ACHN (cell line): ENCODE measurements at regions not wholly inside any gene's neighbourhood (a gene's known extent, or its start where the extent isn't known, plus 50 kb on each side); places are given as distances from the start of the nearest gene placed in this dataset.

Experiments
- DNase-seq: peaks from one replicate; pipeline ENCODE4 v3.0.0-alpha.2; 2015
- in situ Hi-C: cut with HindIII; loops from 2 replicates; pipeline ENCODE4 v1.10.0; 2017; ENCODE audit warnings: low sequenced_read_pairs, low pct_ligation_motif_present, low pct_unique_long_range_greater_than_20kb

DNA sequence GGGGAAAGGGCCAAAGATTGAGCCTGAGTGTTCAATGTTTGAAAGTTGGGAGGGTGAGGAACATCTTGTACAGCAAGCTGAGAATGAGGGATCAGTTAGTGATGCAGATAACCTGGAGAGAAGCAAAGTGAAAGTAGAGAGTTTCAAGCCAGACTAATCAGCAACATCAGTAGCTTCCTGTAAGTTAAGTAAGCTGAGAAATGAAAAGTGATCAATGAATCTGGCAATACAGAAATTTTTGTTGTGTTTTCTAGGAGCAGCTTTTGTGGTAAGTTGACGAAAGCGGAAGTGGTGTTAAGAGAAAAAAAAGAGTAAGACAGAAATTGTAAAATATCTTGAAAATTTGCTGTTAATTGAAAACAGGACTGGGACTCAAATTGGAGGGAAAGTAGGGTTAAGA, 855.5 kb upstream of the MAP3K7 start:
- in situ Hi-C loops = no loop called here
- no peak for DNase-seq

GRCh38 chr6:91438570-91438969, 851.7 kb upstream of the MAP3K7 start:
- in situ Hi-C loops = no loop called here
- no peak for DNase-seq

DNA sequence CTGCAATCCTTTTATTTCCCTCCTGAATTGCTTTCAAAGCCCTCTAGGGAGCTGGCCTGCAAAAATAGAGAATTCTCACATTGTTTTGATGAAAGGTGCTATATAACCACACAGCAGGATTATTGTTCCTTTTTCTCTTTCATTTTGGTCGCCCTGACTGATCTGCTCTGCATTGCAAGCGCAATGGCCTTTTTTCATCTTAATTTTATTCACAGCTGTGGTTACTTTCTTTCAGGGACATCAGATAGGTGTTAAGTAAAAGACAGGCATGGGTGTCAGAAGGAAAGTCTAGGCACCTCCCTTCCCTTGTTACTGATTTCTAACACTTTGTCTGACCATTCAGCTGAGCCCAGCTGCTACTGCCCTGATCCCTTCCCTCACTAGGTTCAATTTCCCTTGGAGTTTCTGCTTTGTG, 850.5 kb upstream of the MAP3K7 start:
- in situ Hi-C loops = no loop called here
- no peak for DNase-seq

- DNase-seq = no peak
- in situ Hi-C loops = no loop called here
Observed at GRCh38 chr6:91436448-91436847, 849.6 kb upstream of the MAP3K7 start.

- in situ Hi-C loops = no loop called here
- DNase-seq = no peak
Observed at GRCh38 chr6:91435630-91436029, 848.8 kb upstream of the MAP3K7 start.

- in situ Hi-C loops = no loop called here
- no peak for DNase-seq
Observed at GRCh38 chr6:91434576-91434975, 847.7 kb upstream of the MAP3K7 start.

DNA sequence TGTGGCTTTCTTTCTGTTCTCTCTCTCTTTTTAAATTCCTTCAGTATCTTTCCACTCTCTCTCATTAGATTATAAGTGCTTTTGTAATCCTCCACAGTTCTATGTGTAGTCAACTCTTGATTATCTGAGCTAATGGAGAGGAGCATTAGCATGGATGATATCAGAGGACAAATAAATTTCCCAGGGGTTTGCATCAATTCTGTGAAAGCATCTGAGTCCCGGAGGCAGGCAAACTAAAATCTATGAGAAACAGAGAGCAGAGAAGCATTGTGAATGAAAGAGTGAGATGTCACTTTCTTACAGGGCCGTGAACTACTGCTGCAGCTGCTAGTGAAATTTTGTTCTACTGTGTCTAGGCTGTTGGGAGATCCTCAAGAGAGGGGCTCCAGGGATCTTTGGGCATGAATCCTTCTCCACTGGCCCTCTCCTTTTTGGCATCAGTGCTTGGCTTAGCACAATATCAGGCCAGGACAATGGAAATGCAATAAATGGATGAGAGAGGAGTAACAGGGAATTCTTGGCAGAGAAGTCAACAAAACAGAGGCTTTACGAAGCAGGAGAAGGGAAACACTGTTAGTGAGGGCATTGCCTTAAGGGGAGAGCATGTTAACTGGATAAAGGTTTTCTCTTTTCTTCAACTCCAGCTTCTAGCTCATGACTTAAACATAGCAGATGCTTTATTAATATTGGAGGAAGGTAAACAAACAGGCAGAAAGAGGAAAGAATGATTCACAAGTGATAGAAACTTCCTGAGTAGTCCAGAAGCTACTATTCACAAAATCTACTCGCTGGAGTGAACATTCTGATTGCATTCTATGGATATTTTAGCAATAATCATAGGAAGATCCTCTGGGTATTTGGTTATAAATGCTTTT, 847.0 kb upstream of the MAP3K7 start:
- in situ Hi-C loops = no loop called here
- no peak for DNase-seq

GRCh38 chr6:91428953-91429560, 842.2 kb upstream of the MAP3K7 start:
- DNase-seq = no peak
- in situ Hi-C loops = no loop called here

DNA sequence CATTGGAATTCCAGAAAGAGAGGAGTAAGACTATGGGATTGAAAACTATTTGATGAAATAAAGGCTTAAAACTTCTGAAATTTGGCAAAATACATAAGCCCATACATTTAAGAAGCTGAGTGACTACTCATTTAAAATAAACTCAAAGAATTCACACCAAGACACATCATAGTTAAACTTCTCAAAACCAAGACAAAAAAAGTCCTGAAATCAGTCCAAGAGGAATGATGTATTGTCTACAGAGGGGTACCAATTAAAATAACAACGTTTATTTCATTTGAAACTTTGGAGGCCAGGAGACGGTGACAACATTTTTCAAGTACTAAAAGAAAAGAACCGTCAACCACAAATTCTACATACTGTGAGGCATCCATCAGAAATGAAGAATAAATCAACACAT, 841.4 kb upstream of the MAP3K7 start:
- DNase-seq = no peak
- in situ Hi-C loops = no loop called here

DNA sequence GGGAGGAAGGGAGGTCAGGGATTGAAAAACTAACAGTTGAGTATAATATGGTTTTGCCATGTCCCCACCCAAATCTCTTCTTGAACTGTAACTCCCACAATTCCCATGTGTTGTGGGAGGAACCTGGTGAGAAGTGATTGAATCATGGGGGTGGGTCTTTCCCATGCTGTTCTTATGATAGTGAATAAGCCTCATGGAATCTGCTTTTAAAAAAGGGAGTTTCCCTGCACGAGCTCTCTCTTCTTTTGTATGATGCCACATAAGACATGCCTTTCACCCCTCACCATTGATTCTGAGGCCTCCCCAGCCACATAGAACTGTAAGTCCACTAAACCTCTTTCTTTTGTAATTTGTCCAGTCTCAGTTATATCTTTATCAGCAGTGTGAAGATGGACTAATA, 833.4 kb upstream of the MAP3K7 start:
- in situ Hi-C loops = no loop called here
- no peak for DNase-seq

DNA sequence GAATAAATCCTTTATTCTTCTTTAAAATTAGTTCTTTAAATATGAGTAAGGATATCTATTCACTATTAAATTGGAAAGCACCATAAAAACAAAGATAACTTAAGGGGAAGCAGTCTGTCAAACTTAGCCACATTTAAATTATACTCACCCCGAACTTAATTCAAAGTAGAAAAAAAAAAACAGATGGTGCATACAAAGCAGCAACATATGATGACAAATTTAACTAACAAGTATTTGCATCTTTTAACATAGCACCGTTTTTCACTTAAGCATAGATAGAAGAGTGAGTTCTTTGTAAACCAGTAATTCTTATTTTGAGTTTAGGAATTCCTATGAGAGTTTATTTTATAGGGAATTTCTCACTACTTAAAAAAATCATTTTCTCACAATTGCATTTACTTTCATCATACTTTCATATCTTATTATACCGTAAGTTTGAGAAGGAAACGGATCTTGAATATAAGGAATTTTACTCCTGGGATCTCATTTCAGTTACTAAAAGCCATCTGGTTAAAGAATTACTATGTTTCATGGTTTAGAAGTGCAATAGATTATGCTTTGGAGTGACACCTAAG, 828.2 kb upstream of the MAP3K7 start:
- in situ Hi-C loops = no loop called here
- DNase-seq = no peak

GRCh38 chr6:91412532-91412931, 825.7 kb upstream of the MAP3K7 start:
- in situ Hi-C loops = no loop called here
- DNase-seq = no peak

DNA sequence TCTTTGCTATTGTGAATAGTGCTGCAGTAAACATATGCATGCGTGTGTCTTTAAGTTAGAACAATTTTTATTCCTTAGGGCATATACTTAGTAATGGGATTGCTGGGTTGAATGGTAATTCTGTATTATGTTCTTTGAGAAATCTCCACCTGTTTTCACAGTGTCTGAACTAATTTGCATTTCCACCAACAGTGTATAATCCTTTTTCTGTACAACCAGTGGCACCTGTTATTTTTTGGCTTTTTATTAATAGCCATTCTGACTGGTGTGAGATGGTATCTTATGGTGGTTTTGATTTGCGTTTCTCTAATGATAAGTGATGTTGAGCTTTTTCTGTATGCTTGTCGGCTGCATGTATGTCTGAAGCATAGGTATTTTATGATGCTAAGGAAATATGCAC, 820.8 kb upstream of the MAP3K7 start:
- in situ Hi-C loops = no loop called here
- DNase-seq = no peak

- no peak for DNase-seq
- in situ Hi-C loops = no loop called here
Observed at GRCh38 chr6:91392951-91393350, 806.1 kb upstream of the MAP3K7 start.

GRCh38 chr6:91387290-91388059, 800.6 kb upstream of the MAP3K7 start:
- in situ Hi-C loops = no loop called here
- DNase-seq = no peak

GRCh38 chr6:91386204-91386603, 799.3 kb upstream of the MAP3K7 start:
- in situ Hi-C loops = no loop called here
- no peak for DNase-seq

- in situ Hi-C loops = no loop called here
- no peak for DNase-seq
Observed at GRCh38 chr6:91383207-91383606, 796.3 kb upstream of the MAP3K7 start.

GRCh38 chr6:91376686-91377085, 789.8 kb upstream of the MAP3K7 start:
- in situ Hi-C loops = no loop called here
- no peak for DNase-seq

DNA sequence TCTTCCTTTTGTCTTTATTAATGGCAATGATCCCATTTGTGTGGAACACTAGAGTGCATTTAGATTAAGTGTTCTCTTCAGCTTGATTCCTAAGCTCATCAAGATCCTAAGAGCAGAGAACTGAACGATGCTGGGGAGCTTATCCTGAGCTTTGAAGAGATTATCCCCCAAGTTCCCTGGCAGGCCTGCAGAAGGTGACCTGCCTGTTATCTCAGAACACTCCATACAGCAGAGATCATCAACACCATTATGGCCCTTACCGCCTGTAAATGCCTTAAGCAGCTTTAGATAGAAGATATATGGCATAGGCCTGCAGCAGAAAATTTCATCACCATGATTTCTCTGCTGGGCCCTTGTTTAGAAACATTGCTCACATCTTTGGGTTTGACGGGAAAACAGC, 779.9 kb upstream of the MAP3K7 start:
- in situ Hi-C loops = no loop called here
- no peak for DNase-seq
